ENCODE measurements at regions not wholly inside any gene's neighbourhood (a gene's known extent, or its start where the extent isn't known, plus 50 kb on each side); places are given as distances from the start of the nearest gene placed in this dataset.

DNA sequence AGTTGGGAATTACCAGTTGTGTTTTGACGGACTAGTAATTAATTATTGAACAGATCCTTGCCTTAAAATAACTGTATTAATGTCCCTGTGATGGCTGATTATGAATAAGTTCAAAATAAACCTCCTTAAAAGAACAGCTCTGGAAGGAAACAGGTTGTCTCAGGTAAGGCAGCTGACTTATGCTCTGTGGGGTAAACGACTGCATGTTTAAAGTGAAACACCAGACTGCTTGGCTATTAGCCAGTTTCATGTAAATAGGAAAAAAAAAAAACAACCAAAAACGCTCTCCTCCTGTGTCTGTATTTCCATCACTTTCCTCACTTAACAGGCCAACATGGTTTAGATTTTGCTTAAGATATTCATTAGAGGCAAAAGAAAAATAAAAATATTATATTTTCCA, 243.6 kb downstream of the TMEM182 start:
- H3K4me3 ChIP-seq: no peak overlapping the region
- no peak for DNase-seq
- H3K4me1 ChIP-seq: no peaks in the 10 kb centered on the region
- no peak for TF ChIP-seq POLR2A (IDR thresholded peaks at IDR 0.05)
- TF ChIP-seq CTCF (IDR thresholded peaks at IDR 0.05 in 8 of 11, conservative IDR thresholded peaks at IDR 0.05 in 3 of 11): no peak
- no peak overlapping the region for H3K27ac ChIP-seq
- WGBS, 5 donors: 70 to 81% (median 72%) methylated on average over 3 of the region's 3 CpGs
- no peaks in the 10 kb centered on the region for H3K36me3 ChIP-seq
- no peaks in the 10 kb centered on the region for H3K27me3 ChIP-seq (replicated peaks in 1 of 7)
- intact Hi-C loops (cut with DNase I; ENCODE audit: low total_unique reads): no loop called here
- peaks cover 0 to 10% (median 0%) of the 10 kb centered on the region in 8 donors for H3K9me3 ChIP-seq

DNA sequence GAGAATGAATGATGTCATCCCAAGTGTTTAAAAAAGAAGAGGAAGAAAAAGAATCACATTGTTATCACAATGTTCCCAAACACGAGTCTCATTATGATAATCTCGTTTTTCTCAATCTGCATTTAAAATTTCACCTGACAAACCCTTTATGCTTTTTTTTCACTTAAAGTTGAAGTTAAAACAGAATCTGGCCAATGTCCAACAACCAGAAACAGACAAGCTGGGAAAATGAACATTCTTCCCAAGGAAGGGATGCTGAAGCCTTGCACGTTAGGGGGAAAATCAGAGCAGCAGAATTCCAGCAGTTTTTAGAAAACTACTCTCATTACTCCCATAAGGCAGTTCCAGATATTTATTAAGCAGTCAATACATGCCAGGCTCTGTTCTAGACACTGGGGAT, 245.3 kb downstream of the TMEM182 start:
- TF ChIP-seq POLR2A (IDR thresholded peaks at IDR 0.05): no peak
- TF ChIP-seq POLR2AphosphoS5 (IDR thresholded peaks at IDR 0.05): no peak
- no peak for TF ChIP-seq CTCF (IDR thresholded peaks at IDR 0.05 in 8 of 11, conservative IDR thresholded peaks at IDR 0.05 in 3 of 11)
- Histone ChIP-seq H3K4me3 (no peak overlapping the region), H3K9me3 (no peaks in the 10 kb centered on the region), H3K27me3 (replicated peaks in 1 of 7) (no peaks in the 10 kb centered on the region), H3K4me1 (no peaks in the 10 kb centered on the region), H3K27ac (no peak overlapping the region), H3K36me3 (no peaks in the 10 kb centered on the region)
- DNase-seq: no peak
- intact Hi-C loops (cut with DNase I; ENCODE audit: low total_unique reads): no loop called here
- 80 to 91% (median 86%) methylated on average over 3 of the region's 3 CpGs for WGBS, 5 donors

- 65 to 80% (median 72%) methylated on average over 6 of the region's 6 CpGs for WGBS, 5 donors
- Histone ChIP-seq H3K4me3 (no peak overlapping the region), H3K9me3 (no peaks in the 10 kb centered on the region), H3K4me1 (no peaks in the 10 kb centered on the region), H3K27me3 (replicated peaks in 1 of 7) (no peaks in the 10 kb centered on the region), H3K36me3 (no peaks in the 10 kb centered on the region), H3K27ac (no peak overlapping the region)
- TF ChIP-seq POLR2A (IDR thresholded peaks at IDR 0.05): no peak
- DNase-seq: no peak
- intact Hi-C loops (cut with DNase I; ENCODE audit: low total_unique reads): no loop called here
Measured at GRCh38 chr2:103008586-103008985, 246.8 kb downstream of the TMEM182 start.

- intact Hi-C loops (cut with DNase I; ENCODE audit: low total_unique reads): no loop called here
- Histone ChIP-seq H3K27me3 (replicated peaks in 1 of 7) (no peaks in the 10 kb centered on the region), H3K4me1 (no peaks in the 10 kb centered on the region), H3K27ac (no peak overlapping the region), H3K9me3 (no peaks in the 10 kb centered on the region), H3K36me3 (no peaks in the 10 kb centered on the region), H3K4me3 (no peak overlapping the region)
- WGBS, 5 donors: 73 to 84% (median 77%) methylated on average over 5 of the region's 5 CpGs
- no peak for TF ChIP-seq CTCF (IDR thresholded peaks at IDR 0.05 in 8 of 11, conservative IDR thresholded peaks at IDR 0.05 in 3 of 11)
- no peak for TF ChIP-seq POLR2AphosphoS5 (IDR thresholded peaks at IDR 0.05)
- TF ChIP-seq POLR2A (IDR thresholded peaks at IDR 0.05): no peak
- DNase-seq: no peak
Measured at GRCh38 chr2:103009871-103010270, 248.0 kb downstream of the TMEM182 start.

DNA sequence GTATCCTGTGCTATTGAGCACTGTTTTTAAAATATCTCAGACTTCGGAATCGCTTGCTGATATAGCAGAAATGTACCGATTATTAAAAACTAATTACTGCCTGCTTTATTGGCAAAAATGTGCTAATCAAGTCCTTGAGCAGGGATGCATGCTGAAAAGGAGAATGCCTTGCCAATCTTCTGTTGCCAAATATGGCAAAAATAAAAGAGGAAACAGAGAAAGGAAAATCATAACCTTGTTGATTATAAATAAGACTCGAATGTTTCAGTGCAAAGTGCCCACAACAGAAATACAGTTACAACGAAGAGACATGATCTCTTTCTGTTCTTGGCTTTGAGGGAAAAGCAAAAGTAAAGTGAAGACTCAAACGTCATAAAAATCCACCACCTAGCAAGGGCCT, 248.5 kb downstream of the TMEM182 start:
- no peaks in the 10 kb centered on the region for H3K9me3 ChIP-seq
- DNase-seq: no peak
- H3K4me3 ChIP-seq: no peak overlapping the region
- H3K4me1 ChIP-seq: no peaks in the 10 kb centered on the region
- H3K27me3 ChIP-seq (replicated peaks in 1 of 7): no peaks in the 10 kb centered on the region
- H3K36me3 ChIP-seq: no peaks in the 10 kb centered on the region
- no peak overlapping the region for H3K27ac ChIP-seq
- TF ChIP-seq POLR2AphosphoS5 (IDR thresholded peaks at IDR 0.05): no peak
- no peak for TF ChIP-seq POLR2A (IDR thresholded peaks at IDR 0.05)
- no peak for TF ChIP-seq CTCF (IDR thresholded peaks at IDR 0.05 in 8 of 11, conservative IDR thresholded peaks at IDR 0.05 in 3 of 11)
- 73 to 83% (median 79%) methylated on average over 6 of the region's 6 CpGs for WGBS, 5 donors
- intact Hi-C loops (cut with DNase I; ENCODE audit: low total_unique reads): no loop called here
